ENCODE measurements at regions not wholly inside any gene's neighbourhood (a gene's known extent, or its start where the extent isn't known, plus 50 kb on each side); places are given as distances from the start of the nearest gene placed in this dataset.
"Not testable (repeated sequence)": the region's sequence is repeated elsewhere in the genome, so short reads cannot be mapped to it uniquely, and the experiment has no call there.

DNA sequence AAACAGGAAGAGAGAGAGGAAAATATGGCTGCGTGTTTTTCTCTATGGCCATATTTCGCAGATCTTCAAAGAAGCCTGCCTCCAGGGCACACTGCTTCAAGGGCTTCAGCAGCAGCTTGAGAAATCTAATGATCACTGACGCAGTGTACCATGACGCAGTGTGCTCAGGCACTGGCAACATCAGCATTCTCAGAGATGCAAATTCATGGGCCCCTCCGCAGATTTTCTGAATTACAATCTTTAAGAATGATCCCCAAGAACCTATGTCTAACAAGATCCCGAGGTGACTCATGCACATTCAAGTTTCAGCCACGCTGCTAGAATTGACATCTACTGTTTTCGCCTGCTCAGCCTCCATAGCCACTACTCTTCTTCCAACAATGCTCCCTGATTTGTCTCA lies 143.9 kb upstream of the ZNF366 start:
- DNase-seq (ENCODE audit: low spot score), result no peak

DNA sequence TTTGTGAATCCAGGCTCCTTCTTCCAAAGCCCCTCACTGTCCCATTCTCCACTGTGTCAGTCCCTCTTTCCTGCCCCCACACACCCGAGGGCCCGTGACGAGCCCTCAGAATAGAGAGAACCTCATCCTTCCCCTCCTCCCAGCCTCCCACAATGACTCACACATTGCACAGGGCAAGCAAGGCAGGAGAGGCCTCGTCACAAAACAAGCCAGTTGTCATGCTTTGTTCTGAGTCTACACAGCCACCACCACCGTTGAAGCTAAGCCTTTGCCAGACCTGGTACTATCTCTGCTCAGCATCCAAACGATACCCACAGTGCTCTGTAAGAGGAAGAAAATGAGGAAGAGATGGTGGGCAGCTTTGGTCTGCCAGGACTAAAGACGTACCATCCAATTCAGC lies 142.2 kb upstream of the ZNF366 start:
- DNase-seq (ENCODE audit: low spot score), result no peak

DNA sequence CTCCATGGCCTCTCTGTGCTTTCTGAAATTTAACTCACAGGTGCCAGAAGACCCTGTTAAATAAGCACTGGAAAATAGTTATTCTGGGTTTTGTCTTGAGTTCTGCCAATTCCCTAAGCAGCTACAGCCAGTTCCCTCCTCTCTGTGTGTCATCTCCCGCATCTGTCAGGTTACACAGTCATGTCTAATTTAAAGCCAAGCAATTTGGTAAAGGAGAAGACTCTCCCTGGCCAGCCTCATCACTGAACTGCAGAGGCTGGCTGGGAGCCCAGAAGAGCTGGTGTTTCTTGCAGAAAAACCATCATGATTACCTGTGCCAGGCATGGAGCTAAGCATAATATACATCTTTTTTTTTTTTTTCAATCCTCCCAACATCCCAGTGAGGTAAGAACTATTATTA lies 141.3 kb upstream of the ZNF366 start:
- DNase-seq (ENCODE audit: low spot score), result no peak

DNA sequence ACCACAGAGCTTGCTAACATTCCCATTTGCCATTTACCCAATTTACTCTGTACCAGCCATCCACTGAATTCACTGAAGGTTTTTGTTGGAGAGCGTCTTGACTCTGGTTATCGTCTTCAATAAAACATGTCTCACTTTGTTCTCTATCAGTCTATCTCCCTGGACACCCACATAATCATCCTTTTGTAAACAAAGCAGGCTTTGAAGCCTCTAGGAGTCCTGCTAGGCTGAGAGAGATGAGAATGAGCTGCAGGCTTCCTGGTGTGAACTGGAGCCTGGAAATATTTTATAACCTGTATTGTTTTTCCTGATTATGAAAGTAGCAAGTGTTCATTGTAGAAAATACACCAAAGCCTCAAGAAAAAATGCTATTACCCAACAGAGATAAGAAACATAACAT lies 140.6 kb upstream of the ZNF366 start:
- no peak for DNase-seq (ENCODE audit: low spot score)

DNA sequence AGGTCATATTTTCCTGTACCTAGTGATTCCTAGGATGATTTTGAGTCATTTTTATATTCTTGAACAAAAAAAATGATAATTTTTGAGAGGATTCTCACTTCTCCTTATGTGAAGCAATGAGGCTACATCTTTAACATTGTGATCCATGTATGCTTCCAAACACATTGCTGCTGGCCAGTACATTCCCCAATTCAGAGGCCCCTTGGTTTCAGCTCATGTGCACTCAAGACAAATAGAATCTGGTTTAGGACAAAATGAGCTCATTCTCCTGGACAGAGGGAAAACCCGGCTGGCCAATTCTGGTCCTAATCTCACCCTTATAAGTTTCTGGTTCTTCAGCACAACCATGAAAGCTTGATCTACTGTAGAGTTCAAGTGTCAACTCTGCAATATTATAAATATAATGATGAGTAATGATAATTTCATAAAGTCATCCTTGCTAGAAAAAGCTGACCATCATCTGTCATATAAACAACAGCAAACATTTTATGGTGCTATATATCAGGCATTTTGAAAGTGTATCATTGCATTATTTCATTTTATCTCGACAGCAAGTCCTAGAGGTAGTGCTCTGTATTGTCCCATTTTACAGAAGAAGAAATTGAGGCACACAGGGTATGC lies 139.1 kb upstream of the ZNF366 start:
- DNase-seq (ENCODE audit: low spot score), result no peak

DNA sequence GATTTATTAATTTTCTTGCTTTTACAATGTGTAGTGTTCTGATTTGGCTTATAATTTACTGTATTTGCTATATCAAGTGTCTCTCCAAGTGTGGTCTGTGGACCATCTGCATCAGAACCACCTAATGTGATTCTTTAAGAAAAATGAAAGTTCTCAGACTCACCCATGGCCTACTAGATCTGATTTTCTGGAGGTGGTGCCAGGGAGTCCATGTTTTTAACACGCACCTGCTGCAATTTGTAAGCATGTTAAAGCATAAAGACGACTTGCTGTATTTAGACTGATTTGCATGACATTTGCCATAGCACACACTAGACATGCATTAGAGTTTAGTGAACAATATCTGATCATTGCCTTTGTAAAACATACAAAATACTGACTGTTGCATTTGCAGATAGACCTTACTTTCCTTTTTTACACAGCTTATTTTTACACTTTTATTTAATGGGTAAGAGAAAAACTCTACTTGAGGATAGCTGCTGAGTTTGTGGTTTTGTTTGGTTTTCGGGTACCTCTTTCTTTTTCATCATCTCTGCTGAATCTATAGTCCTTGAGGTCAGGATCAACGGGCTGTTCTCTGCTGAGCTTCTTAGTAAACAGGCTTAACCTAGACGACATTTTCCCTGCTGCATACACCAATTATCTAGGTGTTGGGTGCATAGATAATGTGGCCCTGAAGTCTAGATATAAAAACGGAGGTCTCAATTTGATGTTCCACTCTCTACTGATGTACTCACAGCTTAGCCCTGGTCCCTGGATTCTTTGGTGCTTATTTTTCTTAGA lies 138.0 kb upstream of the ZNF366 start:
- DNase-seq (ENCODE audit: low spot score), result no peak

DNA sequence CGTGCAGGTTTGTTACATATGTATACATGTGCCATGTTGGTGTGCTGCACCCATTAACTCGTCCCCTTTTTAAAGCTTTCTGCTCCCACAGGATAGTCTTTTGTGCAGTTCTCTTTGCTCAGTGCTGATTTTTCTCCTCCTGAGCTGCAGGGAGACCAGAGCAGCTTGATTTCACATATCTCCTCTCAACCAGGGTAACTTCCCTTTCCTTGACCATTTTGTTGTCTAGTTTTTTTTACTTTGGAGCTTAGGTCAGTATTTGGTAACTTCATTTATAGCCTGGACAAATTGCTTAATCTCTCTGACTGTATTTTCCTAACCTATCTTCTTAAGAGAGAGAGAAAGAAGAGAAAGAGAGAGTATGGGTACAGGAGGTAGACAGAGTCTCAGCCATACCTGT lies 137.1 kb upstream of the ZNF366 start:
- no peak for DNase-seq (ENCODE audit: low spot score)

DNA sequence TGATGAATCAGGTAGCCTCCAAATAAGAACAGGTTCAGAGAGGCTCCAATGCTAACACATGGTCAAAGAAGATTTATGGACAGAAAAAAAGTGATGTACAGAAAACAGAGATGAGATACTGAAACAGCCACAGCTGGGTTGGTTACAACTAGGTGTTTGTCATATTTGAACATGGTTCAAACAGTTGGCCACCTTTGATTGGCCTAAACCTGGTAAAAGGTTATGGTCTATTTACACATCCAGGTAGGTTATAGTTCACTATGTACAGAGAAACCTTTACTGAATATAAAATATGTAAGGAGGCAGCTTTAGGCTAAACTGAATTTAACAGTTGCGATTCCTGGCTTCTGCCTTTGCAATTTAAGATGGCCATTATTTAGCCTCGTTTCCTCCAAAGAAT lies 134.0 kb upstream of the ZNF366 start:
- no peak for DNase-seq (ENCODE audit: low spot score)

DNA sequence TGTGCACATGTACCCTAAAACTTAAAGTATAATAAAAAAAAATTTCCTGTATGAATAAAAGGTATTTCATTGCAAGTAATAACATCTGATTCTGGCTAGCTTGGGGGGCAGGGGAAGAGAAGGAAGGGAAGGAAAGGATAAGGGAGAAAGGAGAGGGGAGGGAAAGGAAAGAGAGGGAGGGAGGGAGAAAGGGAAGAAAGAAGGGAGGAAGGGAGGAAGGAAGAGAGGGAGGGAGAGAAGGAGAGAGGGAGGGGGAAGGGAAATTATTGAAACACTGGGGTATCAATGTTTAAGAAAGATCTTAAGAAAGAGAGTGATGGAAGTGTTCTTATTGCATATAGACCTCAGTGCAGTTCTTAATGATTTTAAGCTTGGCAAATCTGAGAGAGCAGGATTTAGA lies 129.8 kb upstream of the ZNF366 start:
- DNase-seq (ENCODE audit: low spot score), result no peak

DNA sequence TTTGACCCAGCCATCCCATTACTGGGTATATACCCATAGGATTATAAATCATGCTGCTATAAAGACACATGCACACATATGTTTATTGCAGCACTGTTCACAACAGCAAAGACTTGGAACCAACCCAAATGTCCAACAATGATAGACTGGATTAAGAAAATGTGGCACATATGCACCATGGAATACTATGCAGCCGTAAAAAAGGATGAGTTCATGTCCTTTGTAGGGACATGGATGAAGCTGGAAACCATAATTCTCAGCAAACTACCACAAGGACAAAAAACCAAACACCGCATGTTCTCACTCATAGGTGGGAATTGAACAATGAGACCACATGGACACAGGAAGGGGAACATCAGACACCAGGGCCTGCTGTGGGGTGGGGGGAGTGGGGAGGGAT lies 129.4 kb upstream of the ZNF366 start:
- DNase-seq (ENCODE audit: low spot score), result not testable (repeated sequence)

DNA sequence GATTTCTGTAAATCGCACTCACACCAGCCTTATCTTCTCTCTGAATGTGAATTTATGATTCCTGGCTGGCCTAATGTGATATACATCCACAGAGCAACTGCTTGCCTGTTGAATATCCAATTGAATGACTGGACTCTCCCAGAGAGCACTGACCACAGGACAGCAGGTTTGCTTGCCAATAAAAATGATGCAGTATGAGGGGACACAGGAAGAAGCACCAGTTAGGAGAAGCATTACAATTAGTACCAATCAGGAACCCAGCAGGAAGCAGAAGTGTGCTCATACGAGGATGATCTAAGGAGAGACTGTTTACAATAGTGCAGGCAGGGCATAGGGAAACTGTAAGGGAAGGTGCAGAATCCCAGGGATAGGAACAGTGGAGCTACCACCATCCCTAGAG lies 127.2 kb upstream of the ZNF366 start:
- DNase-seq (ENCODE audit: low spot score), result no peak

DNA sequence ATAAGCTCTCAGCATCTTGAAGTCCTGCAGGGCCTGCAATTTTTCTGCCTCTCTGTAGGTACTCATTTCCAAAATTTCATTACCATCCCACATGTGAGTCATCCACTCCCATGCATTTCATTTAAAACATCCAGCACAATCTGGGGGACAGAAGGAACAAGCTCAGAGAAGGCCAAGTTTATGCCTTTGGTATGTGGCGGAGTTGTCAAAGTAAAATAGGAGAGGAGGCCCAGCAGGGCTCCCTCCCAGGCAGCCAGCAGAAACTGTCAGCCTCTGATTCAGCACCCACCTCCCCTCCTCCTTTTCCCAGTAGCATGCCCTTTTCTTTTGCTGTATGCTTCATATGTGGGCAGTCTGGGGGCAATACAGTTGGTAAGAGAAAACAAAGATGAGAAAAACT lies 126.4 kb upstream of the ZNF366 start:
- DNase-seq (ENCODE audit: low spot score), result no peak

DNA sequence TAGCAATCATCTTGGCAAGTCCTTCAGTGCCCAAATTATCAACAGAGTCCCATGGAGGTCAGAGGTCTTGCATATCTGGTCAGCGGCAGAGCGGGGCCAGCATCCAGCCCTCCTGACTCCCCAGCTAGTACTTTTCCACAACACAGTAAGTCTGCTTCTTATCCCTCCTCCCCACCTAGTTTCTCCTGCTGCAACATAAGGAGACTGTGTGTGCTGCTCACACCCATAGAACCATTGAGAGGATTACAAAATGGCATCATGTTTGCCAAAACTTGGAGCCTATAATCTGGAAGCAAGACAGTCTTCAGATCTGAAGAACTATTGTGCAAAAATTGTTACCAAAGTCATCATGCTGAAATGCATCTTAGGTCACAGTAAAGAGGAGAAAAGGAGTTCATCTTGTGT lies 125.8 kb upstream of the ZNF366 start:
- DNase-seq (ENCODE audit: low spot score), result no peak

DNA sequence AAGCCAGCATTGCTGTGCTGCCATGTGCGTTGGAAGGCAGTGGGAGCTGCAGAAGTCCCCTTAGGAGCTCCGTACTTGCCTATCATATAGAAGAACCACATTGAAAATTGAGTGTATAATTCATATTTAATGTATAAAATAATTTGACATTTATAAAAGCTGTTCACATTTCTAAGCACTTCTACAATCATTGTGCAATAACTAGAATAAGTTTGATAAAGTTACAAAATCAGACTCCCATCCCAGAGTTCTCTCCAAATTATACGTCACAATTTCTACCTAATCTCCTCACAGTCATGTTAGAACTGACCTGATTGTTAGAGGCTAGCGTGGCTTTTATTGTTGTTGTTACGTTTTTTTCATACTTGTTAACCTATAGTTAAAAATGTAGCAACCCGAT lies 123.5 kb upstream of the ZNF366 start:
- DNase-seq (ENCODE audit: low spot score), result no peak

DNA sequence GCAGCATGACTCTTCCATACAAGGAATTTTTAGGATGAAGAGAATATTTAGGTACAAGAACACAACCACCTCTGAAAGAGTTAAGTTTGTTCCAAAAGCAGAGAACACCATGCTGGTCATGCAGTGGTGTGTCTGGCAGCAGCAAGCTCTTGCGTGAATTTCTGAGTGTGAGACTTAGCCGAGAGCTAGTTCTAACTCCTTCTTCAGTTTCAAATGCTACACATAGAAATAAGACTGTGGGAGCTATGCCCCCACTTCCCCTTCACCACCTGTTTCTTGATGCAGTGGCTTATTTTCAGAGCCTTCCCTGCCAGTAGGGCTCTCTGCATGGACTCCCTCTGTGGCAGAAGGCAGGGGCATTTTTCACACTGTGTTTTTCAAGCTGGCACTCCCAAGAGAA lies 122.9 kb upstream of the ZNF366 start:
- DNase-seq (ENCODE audit: low spot score), result no peak

DNA sequence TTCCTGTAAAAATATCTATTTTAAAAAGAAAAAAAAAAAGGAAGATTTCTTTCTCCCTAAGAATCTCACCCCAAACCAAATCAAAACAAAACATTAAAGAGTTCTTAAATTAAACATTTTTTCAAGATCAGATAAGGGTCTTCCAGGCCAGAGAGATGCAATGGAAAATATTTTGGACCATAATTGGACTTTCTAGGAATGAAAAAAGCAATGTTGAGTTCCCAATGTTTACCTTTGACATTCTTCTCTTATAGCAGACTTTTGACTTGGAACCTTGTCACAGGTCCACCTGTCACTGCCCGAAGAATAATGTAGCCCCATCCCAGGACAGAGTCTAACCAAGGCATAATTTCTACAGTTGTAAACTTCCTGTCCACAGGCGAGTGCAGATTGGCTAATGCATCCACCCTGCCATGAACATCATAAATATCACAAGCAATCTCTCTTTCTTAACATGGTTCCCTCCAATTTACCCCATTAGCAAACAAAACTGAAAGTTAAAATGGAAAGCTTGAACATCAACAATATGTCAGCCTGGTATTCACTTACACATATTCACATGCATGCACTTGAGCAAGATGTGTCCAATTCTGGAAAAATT lies 121.7 kb upstream of the ZNF366 start:
- no peak for DNase-seq (ENCODE audit: low spot score)

DNA sequence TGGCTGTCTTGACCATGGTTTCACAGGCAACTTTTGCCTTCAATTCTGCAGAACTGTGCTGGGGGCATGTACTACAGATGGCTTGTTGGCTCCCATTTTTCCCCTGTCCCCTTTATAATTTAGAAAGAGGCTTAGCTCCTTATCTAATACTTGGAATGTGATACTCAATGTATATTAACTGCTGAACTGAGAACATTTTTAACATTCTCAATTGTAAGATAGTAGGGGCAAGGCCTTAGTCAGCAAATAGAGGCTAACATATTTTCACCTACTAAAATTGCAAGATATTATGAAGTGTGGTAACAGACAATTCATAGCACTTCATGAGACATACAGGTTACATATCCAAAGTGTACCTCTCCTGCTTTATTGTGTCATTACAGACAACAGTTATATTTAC lies 118.1 kb upstream of the ZNF366 start:
- no peak for DNase-seq (ENCODE audit: low spot score)

DNA sequence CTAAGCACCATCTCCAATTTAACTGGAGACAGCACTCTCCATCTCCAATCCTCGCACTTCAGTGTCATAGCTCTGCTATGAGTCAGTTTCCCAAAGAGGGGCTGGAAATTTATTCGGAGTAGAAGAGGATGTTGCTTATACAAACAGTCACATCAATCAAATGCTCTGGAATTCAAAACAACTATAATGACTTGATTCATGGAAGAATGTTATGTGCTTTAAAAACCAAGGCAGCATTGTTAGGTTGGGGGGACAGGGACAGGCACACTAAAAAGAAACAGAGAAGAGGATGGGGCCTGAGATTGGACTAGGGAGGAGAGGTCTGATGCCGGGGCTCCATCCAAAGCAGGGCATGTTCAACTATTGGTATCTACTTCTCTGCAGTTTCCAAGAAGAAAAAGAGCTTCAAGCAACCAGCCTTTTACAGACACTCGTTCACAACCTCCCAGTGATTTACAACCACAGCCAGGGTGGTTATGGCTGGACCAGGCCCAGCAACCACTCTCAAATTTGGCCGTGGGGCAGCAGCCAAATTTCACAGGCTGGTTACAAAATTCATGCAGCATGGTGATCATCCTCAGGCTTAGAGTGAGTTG lies 117.5 kb upstream of the ZNF366 start:
- DNase-seq (ENCODE audit: low spot score), result no peak

DNA sequence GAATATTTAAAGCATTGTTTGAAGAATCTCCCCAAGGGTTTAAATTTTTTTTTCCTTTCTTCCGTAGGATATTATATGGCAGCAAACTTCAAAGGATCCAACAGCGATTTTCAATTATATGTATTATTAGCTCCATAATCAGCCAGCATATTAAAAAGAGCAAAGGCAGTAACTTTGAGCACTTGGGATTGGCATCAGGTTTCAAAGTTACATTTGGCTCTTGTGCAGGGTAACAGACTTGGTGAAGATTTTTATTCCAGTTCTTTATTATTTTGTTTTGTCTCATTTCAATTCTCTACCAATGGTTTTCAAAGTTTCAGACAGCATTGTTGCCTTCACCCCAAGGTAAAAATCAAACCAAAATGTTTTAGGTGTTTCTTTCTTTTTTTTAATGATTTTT lies 116.7 kb upstream of the ZNF366 start:
- no peak for DNase-seq (ENCODE audit: low spot score)

DNA sequence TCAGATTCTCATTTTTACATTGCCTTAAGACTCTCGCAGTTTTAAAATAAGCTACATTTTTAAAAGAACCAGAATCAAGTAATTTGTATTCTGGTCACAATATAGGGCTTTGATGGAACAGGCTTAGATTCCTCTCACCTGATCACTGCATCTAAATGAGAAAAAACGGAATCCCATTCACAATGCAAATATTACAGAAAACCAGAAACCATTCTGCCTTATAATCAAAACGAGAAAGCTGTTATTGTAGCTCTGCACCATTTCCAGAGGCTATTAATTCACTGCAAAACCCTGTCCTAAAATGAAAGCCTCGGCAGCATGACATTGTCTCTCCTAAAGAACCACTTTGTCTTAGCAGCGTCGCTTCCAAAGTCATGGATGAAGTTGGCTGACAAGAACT lies 116.1 kb upstream of the ZNF366 start:
- no peak for DNase-seq (ENCODE audit: low spot score)

DNA sequence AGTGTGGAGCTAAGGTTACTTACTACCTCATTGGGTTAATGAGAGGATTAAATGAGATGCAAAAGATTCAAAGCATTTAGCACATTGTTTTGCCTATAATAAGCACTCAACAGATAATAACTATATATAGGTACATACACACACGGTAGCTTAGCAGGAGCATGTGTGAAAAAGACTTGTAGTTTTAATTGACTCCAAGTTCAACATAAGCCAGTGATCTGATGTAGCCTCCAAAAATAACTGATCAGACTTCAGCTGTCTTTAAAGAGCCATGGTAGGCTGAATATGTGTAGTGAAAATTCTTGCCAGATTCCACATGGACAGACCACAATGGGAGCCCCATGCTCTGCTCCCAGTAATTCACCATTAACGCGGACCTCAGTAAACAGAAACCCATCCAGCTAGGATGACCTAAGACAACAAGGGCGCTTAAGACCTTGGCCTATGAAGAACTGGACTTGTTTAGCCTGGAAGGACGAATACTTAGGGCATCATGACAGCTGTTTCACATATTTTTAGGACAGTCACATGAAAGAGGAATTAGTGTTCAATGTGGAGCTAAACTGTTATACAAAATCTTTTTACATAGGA lies 115.1 kb upstream of the ZNF366 start:
- no peak for DNase-seq (ENCODE audit: low spot score)

DNA sequence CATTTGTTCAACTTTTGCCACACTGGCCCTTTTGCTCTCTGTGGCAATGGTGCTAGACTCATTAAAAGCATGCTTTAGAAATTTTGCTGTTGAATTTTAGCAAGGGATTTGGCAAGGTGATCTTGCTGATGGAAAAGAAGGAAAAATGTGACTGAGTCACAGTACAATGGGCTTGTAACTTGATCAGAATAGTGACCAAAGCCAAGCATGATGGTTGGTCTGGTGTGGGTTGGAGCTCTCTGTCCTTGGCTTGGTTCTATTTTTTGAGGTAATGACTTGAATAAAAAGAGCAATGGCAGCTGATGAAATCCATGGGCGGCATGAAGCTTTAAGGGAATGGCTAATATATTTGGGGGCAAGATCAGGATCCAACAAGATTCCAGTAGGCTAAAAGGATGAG lies 114.4 kb upstream of the ZNF366 start:
- no peak for DNase-seq (ENCODE audit: low spot score)

DNA sequence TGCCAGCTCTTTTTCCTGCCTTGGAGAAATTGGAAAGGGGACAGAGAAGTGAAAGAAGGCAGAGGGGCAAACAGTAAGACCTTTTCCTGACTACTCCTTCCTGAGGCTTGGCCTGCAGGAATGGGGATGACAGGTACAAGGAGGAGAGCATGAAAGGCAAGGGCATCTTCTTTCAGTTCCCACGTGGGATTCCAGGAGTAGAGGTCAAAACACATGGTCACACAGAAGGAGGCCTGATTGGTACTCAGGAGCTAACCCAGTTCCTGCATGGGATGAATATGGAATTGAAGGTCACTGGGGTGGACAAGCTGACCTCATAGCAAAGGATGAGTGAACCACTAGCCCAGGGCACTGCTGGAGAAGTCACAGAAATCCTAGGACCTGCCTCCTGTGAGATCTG lies 112.5 kb upstream of the ZNF366 start:
- DNase-seq (ENCODE audit: low spot score), result no peak

All from left forelimb (tissue), 1 donor.